GM03348 (cell line): ENCODE measurements at regions not wholly inside any gene's neighbourhood (a gene's known extent, or its start where the extent isn't known, plus 50 kb on each side); places are given as distances from the start of the nearest gene placed in this dataset.
"Not testable (repeated sequence)": the region's sequence is repeated elsewhere in the genome, so short reads cannot be mapped to it uniquely, and the experiment has no call there.

ENCODE experiments used
- DNase-seq: peaks from one replicate; pipeline ENCODE4 v3.0.0; 2012; ENCODE audit warnings: low spot score

DNA sequence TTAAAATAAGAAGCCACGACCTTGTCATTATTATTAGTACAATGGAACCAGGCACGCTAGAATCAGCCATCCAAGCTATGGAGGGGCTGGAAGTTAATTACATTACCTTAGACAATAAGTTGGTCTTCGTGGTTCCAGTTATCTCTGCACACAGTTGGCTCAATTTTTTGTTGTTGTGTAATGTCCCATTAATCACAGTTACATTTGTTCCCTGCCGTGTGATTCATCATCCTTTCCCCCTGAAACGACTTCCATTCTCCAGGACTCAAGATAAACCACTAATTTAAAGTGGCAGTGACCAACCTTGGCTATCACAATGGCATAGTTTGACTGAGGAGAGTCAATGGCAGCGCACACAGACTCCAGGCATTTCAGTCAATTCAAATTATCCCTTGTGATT lies 905.0 kb downstream of the RAB28 start:
- DNase-seq: no peak

DNA sequence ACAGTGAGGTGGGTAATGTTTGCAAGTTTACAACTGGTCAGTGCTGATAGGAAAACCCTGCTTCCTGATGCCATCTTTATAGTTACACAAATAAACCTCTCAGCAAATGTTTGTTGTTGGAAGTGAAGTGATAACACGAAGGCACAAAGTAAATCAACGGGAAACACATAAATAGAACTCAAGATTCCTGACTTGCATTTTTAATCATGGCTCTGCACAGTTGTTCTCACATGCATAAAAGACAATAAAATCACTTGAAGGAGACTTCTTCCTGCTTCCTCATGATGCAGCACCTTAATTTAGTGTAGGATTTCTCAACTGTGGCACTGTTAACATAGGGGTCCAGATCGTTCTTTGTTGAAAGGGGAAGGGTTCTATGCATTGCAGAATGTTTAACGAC lies 907.7 kb downstream of the RAB28 start:
- DNase-seq: no peak

DNA sequence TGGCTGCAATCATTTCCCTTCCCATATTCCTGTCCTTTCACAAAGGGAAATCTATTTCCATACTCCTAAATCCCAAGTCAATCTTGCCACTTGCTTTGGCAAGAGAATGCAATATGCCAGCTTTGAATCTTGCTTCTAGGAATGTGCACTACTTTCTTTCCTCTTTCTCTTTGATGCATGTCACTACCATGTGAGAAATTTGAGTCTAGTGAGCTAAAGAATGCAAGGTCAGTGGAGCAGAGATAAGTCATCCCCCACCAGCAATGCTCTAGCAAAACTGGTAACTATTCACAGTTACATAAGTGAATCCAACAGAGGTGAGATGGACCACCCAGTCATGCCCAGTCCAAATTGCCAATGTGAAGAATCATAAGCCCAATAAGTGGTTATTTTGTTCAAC lies 910.4 kb downstream of the RAB28 start:
- no peak for DNase-seq

DNA sequence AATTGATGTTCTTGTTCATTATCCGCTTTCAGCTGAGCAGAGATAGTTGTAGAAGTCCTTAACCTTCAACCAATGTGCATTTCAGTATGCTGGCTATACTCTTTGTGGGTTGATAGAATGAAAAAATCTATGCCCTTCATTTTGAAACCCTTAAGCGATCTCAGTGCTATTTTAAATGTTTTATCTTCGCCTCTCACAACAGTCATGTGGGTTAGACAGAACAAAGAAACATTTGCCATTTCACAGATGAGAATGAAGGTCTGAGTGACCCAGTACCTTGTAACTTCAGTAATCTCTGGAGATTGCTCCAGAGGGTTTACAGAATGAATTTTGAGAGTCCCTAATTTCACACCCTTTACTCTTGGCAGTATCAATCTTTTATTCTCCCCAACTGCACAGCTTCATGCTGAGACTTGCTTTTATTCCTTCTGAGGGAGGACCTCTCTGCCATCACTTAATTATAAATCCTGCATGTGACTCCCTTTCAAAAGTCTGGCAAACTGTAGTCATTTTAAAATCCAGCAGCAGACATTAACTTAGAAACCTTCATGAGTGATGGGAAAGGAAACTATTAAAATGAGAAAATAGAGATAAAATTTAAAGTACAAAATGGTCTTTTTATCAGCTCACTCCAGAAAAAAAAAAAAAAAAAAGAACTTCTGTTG lies 921.5 kb downstream of the RAB28 start:
- no peak for DNase-seq

DNA sequence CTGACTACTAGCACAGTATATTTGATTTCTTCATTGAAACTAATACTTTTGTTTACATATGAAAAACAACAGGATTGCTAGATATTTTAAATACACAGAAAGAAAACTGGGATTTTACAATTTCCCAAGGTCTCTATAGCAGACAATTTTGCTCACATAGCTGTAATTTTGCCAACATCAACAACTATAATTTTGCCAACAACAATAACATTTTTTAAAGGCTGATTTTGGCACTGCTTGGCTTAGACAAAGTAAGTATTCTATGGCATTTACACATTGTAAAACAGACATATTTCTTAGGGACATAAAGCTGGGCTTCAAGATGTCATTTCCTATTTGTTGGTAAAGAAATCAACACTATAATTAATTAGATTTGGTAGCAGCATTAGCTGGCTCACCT lies 922.1 kb downstream of the RAB28 start:
- DNase-seq: no peak

DNA sequence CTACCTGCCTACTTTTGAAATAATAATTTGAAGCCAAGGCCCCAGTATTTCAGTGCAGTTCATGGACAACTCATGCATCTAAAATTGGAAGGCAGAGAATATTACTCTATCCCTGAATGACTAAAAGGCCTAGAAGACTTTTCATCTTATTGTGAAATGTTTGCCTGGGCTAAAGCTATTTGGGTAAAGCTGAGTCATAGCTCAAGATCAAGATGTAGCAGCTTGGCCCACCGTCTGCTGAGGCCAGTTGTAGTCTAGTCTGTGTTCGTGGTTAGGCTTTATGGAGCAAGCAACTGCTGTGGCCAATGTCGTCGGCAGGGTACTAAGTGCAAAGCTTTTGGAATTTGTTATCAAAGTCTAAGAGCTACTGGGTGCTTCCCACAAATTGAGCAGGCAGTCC lies 929.1 kb downstream of the RAB28 start:
- DNase-seq: no peak

DNA sequence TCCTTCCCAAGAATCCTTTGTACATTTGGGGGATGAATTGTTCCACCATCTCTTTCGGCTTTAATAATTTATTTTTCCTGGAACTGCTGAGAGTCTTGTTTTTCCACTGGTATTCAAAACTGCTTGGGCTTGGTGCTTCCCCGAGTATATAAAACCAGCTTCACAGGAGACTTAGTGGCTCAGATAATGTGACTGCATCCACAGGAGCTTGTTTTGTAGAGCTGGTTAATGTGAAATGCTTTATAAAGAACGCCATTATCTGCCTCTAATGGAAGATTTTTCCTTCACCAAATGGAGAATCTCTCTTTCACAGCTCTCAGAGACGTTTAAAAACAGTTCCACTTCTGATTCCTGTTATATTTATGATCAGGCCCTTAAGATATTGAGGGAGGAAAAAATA lies 935.5 kb downstream of the RAB28 start:
- no peak for DNase-seq

DNA sequence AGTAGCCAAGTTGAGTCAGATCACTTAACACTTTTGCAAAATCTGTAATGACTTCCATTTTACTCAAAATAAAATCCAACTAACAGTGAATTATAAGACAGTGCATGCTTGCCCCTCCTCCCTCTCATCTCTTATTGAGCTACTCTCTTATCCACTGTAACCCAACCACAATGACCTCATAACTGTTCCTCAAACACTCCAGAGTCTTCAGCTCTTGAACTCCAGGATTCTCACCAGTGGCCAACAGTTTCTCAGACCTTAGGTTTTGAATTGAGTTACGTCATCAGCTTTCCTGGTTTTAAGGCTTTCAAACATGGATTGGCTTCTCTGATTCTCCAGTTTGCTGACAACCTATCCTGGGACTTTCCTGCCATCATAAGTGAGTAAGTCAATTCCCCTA lies 938.3 kb downstream of the RAB28 start:
- no peak for DNase-seq

DNA sequence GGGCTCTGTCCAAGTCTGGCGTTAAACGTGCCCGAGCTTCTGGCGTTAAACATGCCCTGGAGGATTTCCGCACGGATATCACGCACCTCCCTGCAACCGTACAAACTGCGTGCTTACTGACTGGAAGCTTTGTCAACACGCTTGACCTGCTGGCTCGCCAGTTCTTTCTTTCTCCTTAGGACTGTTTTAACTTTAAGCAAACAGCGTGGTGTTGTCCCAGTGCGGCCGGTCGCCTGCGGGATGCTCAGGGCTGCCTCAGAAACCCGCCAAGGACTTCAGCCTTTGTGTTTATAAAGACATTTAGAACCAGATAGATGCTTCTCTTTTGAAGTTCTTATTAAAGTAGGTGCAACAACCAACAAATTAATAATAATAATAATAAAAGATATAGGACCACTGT lies 946.0 kb downstream of the RAB28 start:
- no peak for DNase-seq

DNA sequence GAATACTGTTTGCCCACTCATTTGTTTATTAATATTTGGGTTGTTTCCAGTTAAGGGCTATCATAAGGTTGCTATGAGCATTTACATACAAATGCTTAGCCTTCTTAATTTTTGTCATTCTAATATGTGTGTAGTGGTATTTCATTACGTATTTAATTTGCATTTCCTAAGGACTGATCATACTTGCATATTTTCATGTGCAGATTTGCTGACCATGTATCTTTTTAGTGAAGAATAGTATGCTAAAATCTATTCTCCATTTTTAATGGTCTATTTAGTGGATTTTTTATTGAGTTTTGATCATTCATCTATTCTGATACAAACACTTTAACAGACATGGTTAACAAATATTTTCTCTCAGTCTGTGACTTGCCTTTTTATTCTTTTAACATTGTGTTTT lies 949.5 kb downstream of the RAB28 start:
- no peak for DNase-seq

DNA sequence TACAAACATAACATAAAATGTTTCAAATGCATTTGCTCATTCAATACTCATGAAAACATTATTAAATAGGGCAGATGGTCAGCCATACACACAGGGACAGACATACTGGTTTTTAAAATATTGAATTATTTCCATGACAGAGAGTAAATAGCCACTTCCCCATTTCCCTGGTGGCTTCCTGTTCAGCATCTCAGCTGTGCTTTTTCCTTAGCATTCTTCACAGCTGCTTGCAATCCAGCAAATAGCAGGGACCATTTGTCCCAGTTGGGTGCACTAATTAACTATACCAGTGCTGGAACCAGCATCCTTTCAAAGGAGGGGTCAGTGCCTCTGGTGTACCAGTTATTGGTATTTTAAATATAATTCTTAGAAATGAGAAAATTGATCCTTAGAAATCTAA lies 964.7 kb downstream of the RAB28 start:
- no peak for DNase-seq

DNA sequence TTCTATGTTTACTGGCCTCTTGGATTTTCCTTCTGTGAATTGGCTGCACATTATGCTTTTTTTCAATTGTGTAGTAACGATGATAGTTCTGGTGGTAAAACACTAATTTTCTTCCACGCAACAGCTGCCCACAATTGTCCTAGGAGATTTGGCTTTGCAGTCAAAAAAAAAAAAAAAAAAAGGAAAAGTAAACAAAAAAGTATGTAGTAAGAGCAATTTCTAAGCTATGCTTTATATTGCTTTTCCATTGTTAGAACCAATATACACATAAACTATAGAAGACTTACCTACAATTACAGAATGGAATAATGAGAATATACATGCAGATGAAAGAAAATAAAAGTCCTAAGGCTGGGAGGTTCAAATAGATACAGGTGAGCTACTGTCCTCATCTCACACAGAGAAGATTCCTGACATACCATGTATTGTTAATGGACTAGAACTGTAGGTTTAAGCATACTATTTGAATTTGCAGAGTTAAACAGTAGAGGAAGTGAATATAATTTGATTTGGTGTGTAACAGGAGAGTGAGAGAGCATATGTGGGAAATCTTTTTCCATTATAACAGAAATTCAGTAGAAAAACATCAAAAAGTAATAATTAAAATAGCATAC lies 976.2 kb downstream of the RAB28 start:
- DNase-seq: no peak

DNA sequence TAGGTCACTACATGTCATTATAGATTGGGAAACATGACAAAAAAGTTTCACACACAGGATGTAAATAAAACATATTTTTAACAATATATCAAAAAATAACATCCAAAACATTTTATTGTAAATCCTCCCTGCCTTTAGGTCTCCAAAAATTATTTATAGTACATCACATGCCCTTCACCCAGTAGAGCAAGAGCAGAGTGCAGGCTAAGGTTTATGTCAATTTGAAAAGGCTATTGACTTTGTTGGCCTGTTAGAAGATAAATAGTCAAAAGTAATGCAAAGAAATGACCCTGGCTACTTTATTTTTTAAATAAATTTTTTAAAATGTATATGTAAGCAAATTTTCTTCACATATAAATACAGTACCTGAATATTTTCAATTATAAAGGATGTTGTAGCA lies 983.7 kb downstream of the RAB28 start:
- DNase-seq: no peak

DNA sequence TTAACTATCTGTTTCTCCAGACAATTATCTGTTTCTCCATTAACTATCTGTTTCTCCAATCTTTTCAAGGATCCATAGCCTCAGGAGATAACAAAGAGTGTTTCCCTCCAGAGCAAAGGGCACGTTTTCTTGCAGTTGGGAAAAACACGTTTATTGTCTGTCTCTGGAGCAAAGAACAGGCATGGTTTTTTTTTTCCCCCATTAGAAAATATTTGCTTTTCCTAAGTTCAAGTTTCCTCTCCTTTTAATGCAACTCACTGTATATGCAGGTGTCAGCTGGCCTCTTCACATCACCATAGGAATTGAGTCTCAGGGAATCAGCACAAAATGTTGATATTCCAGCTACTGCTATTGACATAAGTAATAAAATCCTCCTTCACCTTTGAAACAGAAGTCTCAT lies 984.4 kb downstream of the RAB28 start:
- DNase-seq: no peak

DNA sequence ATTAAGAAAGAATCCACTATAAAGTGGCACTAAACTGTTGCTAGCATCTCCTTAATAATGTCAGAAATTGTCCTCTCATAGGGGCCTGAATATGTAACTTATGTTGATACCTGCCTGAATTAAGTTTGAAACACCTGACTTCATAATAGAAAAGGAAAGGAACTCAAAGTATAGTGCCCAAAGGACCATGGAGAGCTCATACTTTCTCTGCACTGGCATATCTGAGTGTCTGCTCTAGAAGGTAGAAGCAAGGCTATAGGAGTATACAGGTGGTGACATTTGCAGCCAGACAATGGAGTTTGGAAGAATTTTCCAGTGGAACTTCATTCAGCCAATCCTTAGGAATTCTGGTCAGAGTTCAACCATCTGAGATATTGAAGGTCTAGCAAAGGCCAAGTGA lies 988.9 kb downstream of the RAB28 start:
- no peak for DNase-seq

DNA sequence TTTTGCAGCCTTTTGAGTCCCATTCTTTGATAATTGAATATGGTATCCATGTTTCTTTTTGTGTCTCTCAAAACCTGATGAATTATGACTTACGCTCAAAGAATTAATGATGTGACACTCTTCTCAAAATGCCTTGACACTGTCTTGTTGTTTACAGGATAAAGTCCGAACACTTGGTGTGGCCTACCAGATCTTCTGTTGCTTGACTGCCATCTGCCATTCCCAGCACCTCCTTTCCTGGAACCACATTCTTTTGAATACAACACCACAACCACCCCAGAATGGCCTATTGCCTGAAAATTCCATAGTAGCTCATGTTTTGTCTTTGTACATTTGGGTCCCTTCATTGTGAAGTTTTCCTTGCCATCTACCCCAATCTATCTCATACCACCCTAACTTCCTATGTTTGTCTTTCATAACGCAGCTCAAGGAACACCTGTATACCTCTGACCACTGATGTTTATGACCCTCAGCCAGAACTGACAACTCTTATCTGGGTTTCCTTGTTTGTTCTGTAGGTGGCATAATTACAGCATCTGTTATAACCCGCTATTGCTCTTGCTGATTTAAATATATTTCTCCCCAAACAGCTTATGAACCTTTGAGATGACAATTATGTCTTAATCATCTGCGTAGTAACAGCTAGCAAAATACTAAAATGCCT lies 991.3 kb downstream of the RAB28 start:
- no peak for DNase-seq

DNA sequence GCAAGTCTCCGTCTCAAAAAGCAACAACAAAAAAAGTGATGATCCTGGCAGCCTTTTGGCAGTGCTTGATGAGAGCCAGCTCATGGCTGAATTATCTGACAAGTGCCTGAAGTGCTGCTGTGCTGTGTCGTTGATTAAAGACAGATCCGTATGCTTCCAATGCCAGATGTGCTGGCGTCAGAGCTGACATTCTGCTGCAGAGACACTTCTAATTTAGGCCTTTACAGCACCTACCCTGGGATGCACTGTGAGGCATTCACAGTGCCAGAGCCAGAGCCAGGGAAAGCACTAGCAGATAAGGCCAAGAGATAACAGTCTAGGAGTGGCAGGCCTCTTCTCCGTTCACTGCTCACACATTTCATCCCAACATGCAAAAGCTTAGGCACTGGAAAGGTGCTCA lies 995.5 kb downstream of the RAB28 start:
- no peak for DNase-seq

DNA sequence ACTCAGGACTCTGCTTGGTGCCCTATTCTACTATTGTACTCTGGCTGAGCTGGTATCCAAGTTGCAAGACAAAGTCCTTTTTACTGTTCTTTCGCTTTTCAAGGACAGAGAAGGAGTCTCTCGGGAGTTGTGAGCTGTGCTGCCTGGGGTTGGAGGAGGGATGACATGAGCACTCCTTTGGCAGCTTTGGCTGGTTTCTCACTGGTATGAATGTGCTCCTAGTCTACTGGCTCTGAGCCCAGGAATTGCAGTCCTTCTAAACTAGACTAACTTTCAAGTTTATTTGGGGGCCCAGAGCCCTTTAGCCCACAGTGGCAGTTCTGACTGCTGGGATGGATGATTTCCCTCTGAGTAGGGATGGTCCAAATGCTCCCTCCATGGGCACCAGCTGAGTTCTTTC lies 997.1 kb downstream of the RAB28 start:
- no peak for DNase-seq

DNA sequence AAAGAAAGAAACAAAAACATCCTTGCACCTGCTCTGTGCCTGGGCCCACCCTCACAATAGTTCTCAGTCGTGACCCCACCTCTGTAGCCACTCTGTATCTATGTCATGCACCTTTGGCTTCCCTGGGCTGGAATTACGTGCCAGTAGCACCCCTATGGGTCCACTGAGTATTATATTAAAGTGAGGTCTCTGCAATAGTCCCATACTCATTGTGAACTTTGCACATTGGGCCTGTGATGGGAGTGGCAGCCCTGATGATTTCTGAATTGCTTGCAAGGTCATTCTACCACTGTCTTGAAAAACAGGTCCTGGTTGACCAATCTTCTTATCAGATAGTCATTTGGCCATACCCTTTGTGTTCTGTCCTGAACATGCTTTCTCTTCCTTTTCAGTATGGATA lies 1012.1 kb downstream of the RAB28 start:
- DNase-seq: no peak

DNA sequence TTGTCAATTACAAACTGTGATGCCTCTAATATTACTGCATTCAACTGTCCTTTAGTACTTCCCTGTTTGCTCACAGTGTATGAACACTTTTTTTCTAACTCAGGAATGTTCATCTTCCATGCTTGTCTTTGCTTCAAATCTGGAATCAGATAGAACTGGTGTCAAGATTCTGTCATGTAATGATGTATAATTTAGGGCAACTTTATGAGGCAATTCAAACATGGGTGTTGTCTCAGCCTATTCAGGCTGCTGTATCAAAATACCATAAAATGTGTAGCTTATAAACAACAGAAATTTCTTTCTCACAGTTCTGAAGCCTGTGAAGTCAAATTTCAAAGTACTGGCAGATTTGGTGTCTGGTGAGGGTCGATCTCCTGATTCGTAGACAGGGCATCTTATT lies 1012.9 kb downstream of the RAB28 start:
- no peak for DNase-seq

DNA sequence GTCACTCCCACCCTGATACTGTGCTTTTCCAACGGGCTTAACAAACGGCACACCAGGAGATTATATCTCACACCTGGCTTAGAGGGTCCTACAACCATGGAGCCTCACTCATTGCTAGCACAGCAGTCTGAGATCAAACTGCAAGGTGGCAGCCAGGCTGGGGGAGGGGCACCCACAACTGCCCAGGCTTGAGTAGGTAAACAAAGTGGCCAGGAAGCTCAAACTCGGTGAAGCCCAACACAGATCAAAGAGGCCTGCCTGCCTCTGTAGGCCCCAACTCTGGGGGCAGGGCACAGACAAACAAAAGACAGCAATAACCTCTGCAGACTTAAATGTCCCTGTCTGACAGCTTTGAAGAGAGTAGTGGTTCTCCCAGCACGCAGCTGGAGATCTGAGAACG lies 1022.6 kb downstream of the RAB28 start:
- not testable (repeated sequence) for DNase-seq

DNA sequence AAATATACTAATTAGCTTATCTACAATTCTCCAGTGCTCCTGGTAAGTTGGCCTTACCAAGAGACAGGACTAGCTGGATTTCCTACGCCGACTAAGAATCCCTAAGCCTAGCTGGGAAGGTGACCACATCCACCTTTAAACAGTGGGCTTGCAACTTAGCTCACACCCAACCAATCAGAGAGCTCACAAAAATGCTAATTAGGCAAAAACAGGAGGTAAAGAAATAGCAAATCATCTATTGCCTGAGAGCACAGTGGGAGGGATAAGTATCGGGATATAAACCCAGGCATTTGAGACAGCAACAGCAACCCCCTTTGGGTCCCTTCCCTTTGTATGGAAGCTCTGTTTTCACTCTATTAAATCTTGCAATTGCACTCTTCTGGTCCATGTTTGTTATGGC lies 1025.0 kb downstream of the RAB28 start:
- no peak for DNase-seq

DNA sequence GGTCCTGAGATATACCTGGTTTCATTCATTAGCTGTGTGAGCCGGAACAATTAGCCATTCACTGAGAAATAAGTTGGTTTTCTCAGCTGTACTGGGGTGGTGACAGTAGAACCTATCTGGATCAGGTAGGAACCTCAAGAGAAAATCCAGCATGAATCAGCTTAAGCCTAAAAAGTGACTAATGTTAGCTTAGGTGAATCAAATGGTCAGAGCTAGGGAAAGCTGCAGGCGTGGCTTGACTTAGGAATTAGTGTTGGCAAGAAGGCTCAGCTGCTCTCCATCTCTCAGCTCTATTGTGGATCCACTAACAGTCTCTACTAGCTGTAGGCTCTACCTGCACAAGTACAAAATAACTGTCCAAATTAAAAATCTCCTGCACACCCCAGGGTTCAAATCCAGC lies 1025.5 kb downstream of the RAB28 start:
- DNase-seq: no peak

DNA sequence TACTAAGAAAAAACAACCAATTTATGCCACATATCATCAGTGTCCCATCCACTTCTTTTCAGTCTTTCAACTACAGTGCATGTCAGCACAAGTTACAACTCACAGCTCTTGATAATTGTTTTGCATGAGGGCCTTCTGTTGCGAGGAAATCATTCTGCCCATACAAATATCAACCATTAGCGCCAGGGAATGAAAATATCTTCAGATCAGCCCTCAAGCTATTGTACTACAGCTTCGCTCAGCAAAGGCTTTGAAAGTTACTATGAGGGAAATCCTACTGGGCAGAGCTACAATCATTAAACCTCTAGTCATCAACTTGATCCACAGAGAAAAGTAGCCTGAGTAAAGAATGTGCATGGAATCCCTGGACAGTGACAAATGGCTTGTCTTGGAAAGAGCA lies 1023.6 kb upstream of the HS3ST1 start:
- DNase-seq: no peak
